H1 (cell line): ENCODE measurements at regions not wholly inside any gene's neighbourhood (a gene's known extent, or its start where the extent isn't known, plus 50 kb on each side); places are given as distances from the start of the nearest gene placed in this dataset.

Experiments used
- HDAC6 ChIP-seq: IDR thresholded peaks from one replicate; pipeline ENCODE4 v1.7.1; 2012; ENCODE audit warnings: low read depth, mild to moderate bottlenecking, inconsistent platforms, low read length, moderate library complexity
- RAD21 ChIP-seq, 2 experiments: IDR thresholded peaks in 1 of 2; conservative IDR thresholded peaks in 1 of 2; 2 replicates each; pipeline ENCODE4 v1.6.1; 2011; ENCODE audit warnings: low read depth in 2 of 2, low read length in 2 of 2, improper control_type of control experiment in 1 of 2, inconsistent platforms in 1 of 2, mild to moderate bottlenecking in 1 of 2, moderate library complexity in 1 of 2
- TAF1 ChIP-seq: IDR thresholded peaks from 2 replicates; pipeline ENCODE4 v1.6.1; 2011; ENCODE audit warnings: mild to moderate bottlenecking, low read depth, low read length

GRCh38 chr14:87045246-87045645, 947.7 kb downstream of the GALC start:
- no peak for TF ChIP-seq TAF1
- no peak for TF ChIP-seq HDAC6
- no peak for TF ChIP-seq RAD21 (IDR thresholded peaks at IDR 0.05 in 1 of 2, conservative IDR thresholded peaks at IDR 0.05 in 1 of 2; ENCODE audit: low read depth in 2 of 2, low read length in 2 of 2)
